Fibroblast of the aortic adventitia (primary cell): ENCODE measurements at regions not wholly inside any gene's neighbourhood (a gene's known extent, or its start where the extent isn't known, plus 50 kb on each side); places are given as distances from the start of the nearest gene placed in this dataset.

Source experiments
- DNase-seq: peaks from one replicate; pipeline ENCODE4 v3.0.0-alpha.2; 2010; ENCODE audit warnings: low read depth
- H3K4me3 ChIP-seq: 2 replicates; pipeline ENCODE4 v1.5.1; 2011; ENCODE audit warnings: low read depth, mild to moderate bottlenecking, control low read depth, low read length, moderate library complexity
- CTCF ChIP-seq: IDR thresholded peaks from 2 replicates; pipeline ENCODE4 v1.5.1; 2011; ENCODE audit warnings: mild to moderate bottlenecking, low read length, control low read depth, inconsistent platforms; ENCODE audit not compliant: insufficient read depth

- no peak overlapping the region for H3K4me3 ChIP-seq
- DNase-seq: no peak
- TF ChIP-seq CTCF: no peak
These were observed 76.8 kb downstream of the KCTD12 start for GRCh38 chr13:76809389-76809788.

GRCh38 chr13:76808927-76809326 lies 77.3 kb downstream of the KCTD12 start:
- peak; percentile 86 for DNase-seq
- no peak overlapping the region for H3K4me3 ChIP-seq
- no peak for TF ChIP-seq CTCF

- TF ChIP-seq CTCF: no peak
- no peak overlapping the region for H3K4me3 ChIP-seq
- DNase-seq: no peak
These were observed 81.4 kb downstream of the KCTD12 start for GRCh38 chr13:76804801-76805200.

GRCh38 chr13:76803831-76804230 lies 82.4 kb downstream of the KCTD12 start:
- TF ChIP-seq CTCF: no peak
- DNase-seq: no peak
- H3K4me3 ChIP-seq: no peak overlapping the region

- no peak for DNase-seq
- no peak for TF ChIP-seq CTCF
- no peak overlapping the region for H3K4me3 ChIP-seq
These were observed 85.3 kb downstream of the KCTD12 start for GRCh38 chr13:76800943-76801342.

GRCh38 chr13:76799696-76800095 lies 86.5 kb downstream of the KCTD12 start:
- no peak for DNase-seq
- no peak overlapping the region for H3K4me3 ChIP-seq
- TF ChIP-seq CTCF: no peak

GRCh38 chr13:76798037-76798436 lies 88.2 kb downstream of the KCTD12 start:
- DNase-seq: no peak
- no peak overlapping the region for H3K4me3 ChIP-seq
- TF ChIP-seq CTCF: no peak
